ACHN (cell line): ENCODE measurements at regions not wholly inside any gene's neighbourhood (a gene's known extent, or its start where the extent isn't known, plus 50 kb on each side); places are given as distances from the start of the nearest gene placed in this dataset.
"Not testable (repeated sequence)": the region's sequence is repeated elsewhere in the genome, so short reads cannot be mapped to it uniquely, and the experiment has no call there.

ENCODE experiments used
- DNase-seq: peaks from one replicate; pipeline ENCODE4 v3.0.0-alpha.2; 2015
- in situ Hi-C: cut with HindIII; loops from 2 replicates; pipeline ENCODE4 v1.10.0; 2017; ENCODE audit warnings: low sequenced_read_pairs, low pct_ligation_motif_present, low pct_unique_long_range_greater_than_20kb

- no peak for DNase-seq
- in situ Hi-C loops, result no loop called here
Measured at GRCh38 chr20:5401277-5401875, 84.6 kb upstream of the PROKR2 start.

GRCh38 chr20:5400164-5400762 is 83.5 kb upstream of the PROKR2 start:
- peak; percentile 37 for DNase-seq
- in situ Hi-C loops, result no loop called here

GRCh38 chr20:5397393-5397792 is 80.6 kb upstream of the PROKR2 start:
- peak; percentile 59 for DNase-seq
- in situ Hi-C loops, result no loop called here

- peak; percentile 28 for DNase-seq
- in situ Hi-C loops, result no loop called here
Measured at GRCh38 chr20:5395932-5396727, 79.4 kb upstream of the PROKR2 start.

- no peak for DNase-seq
- in situ Hi-C loops, result no loop called here
Measured at GRCh38 chr20:5393218-5393870, 76.6 kb upstream of the PROKR2 start.

- DNase-seq, result no peak
- in situ Hi-C loops, result no loop called here
Measured at GRCh38 chr20:5390720-5391119, 74.0 kb upstream of the PROKR2 start.

- in situ Hi-C loops, result not testable (repeated sequence)
Measured at GRCh38 chr20:5386846-5387245, 70.1 kb upstream of the PROKR2 start.

GRCh38 chr20:5381527-5381926 is 64.8 kb upstream of the PROKR2 start:
- DNase-seq, in situ Hi-C loops: not testable (repeated sequence)

More at GRCh38 chr20:5386846-5387245, 70.1 kb upstream of the PROKR2 start:
- DNase-seq, result not testable (repeated sequence)

GRCh38 chr20:5377484-5377883 is 60.7 kb upstream of the PROKR2 start:
- in situ Hi-C loops, result no loop called here
- no peak for DNase-seq

- in situ Hi-C loops, result no loop called here
- no peak for DNase-seq
Measured at GRCh38 chr20:5376228-5376627, 59.5 kb upstream of the PROKR2 start.

GRCh38 chr20:5374171-5374570 is 57.4 kb upstream of the PROKR2 start:
- in situ Hi-C loops, result no loop called here

GRCh38 chr20:5372371-5372770 is 55.6 kb upstream of the PROKR2 start:
- in situ Hi-C loops, result no loop called here
- DNase-seq, result no peak

More at GRCh38 chr20:5374171-5374570, 57.4 kb upstream of the PROKR2 start:
- no peak for DNase-seq

GRCh38 chr20:5369629-5370028 is 52.9 kb upstream of the PROKR2 start:
- in situ Hi-C loops, result no loop called here
- no peak for DNase-seq
